SK-N-SH (cell line): ENCODE measurements at regions not wholly inside any gene's neighbourhood (a gene's known extent, or its start where the extent isn't known, plus 50 kb on each side); places are given as distances from the start of the nearest gene placed in this dataset.

Experiments used
- CTCF ChIP-seq: fragments of 200-600 bp; sonication (generic); IDR thresholded peaks from 2 replicates; pipeline ENCODE4 v1.6.1; 2017; ENCODE audit warnings: antibody characterized with exemption, mild to moderate bottlenecking, moderate library complexity
- EP300 ChIP-seq, 2 experiments: IDR thresholded peaks; 2 replicates each; pipeline versions ENCODE4 v1.4.0 to v1.6.1; 2012; ENCODE audit warnings: borderline replicate concordance in 1 of 2, low read depth in 1 of 2, low read length in 1 of 2
- GABPA ChIP-seq: IDR thresholded peaks from 2 replicates; pipeline ENCODE4 v1.4.0; 2012; ENCODE audit warnings: low read depth, mild to moderate bottlenecking
- MAX ChIP-seq: IDR thresholded peaks from 2 replicates; pipeline ENCODE4 v1.4.0; 2012; ENCODE audit warnings: low read depth
- MXI1 ChIP-seq: IDR thresholded peaks from 2 replicates; pipeline ENCODE4 v1.6.1; 2012; ENCODE audit warnings: mild to moderate bottlenecking, low read depth, low read length, improper control_type of control experiment
- PBX3 ChIP-seq: IDR thresholded peaks from 2 replicates; pipeline ENCODE4; 2012
- RAD21 ChIP-seq: IDR thresholded peaks from 2 replicates; pipeline ENCODE4 v1.6.1; 2012; ENCODE audit warnings: mild to moderate bottlenecking, low read length
- REST ChIP-seq: IDR thresholded peaks from 2 replicates; pipeline ENCODE4 v1.6.1; 2012; ENCODE audit warnings: mild to moderate bottlenecking, low read depth, low read length, moderate library complexity
- RFX5 ChIP-seq: IDR thresholded peaks from 2 replicates; pipeline ENCODE4 v1.6.1; 2012; ENCODE audit warnings: mild to moderate bottlenecking, improper control_type of control experiment, low read length
- SMC3 ChIP-seq: IDR thresholded peaks from 2 replicates; pipeline ENCODE4 v1.6.1; 2012; ENCODE audit warnings: low read depth, low read length, improper control_type of control experiment
- TEAD4 ChIP-seq: IDR thresholded peaks from 2 replicates; pipeline ENCODE4 v1.4.0; 2012; ENCODE audit warnings: mild to moderate bottlenecking, borderline replicate concordance; ENCODE audit not compliant: insufficient read depth
- ZBTB33 ChIP-seq: IDR thresholded peaks from 2 replicates; pipeline ENCODE4 v1.4.0; 2012; ENCODE audit warnings: low read depth, borderline replicate concordance

- TF ChIP-seq CTCF (no peak), REST (no peak), TEAD4 (no peak), MXI1 (no peak), GABPA (no peak), EP300 (IDR thresholded peaks at IDR 0.05; ENCODE audit: borderline replicate concordance in 1 of 2, low read depth in 1 of 2, low read length in 1 of 2) (no peak), MAX (no peak), SMC3 (no peak), ZBTB33 (no peak), RAD21 (no peak), PBX3 (no peak), RFX5 (no peak)
Observed at GRCh38 chr16:9522614-9523013, 431.2 kb downstream of the HAPSTR1 start.
